GM19025 (cell line): ENCODE measurements at regions not wholly inside any gene's neighbourhood (a gene's known extent, or its start where the extent isn't known, plus 50 kb on each side); places are given as distances from the start of the nearest gene placed in this dataset.

Experiments used
- ATAC-seq: cut with Tn5 transposase; IDR thresholded peaks from one replicate; pipeline ENCODE4 v1.9.1; 2021; ENCODE audit warnings: mild to moderate bottlenecking, low read depth, moderate library complexity; ENCODE audit not compliant: unreplicated experiment

GRCh38 chr18:22541232-22541631 lies 123.5 kb upstream of the CTAGE1 start:
- no peak for ATAC-seq

- no peak for ATAC-seq
These were observed 124.7 kb upstream of the CTAGE1 start for GRCh38 chr18:22542406-22542835.

- ATAC-seq, result no peak
These were observed 126.1 kb upstream of the CTAGE1 start for GRCh38 chr18:22543769-22544168.

- no peak for ATAC-seq
These were observed 126.9 kb upstream of the CTAGE1 start for GRCh38 chr18:22544626-22545025.

- no peak for ATAC-seq
These were observed 127.5 kb upstream of the CTAGE1 start for GRCh38 chr18:22545066-22545760.

GRCh38 chr18:22546905-22547570 lies 129.3 kb upstream of the CTAGE1 start:
- no peak for ATAC-seq

GRCh38 chr18:22547807-22548561 lies 130.3 kb upstream of the CTAGE1 start:
- no peak for ATAC-seq

- ATAC-seq, result no peak
These were observed 131.7 kb upstream of the CTAGE1 start for GRCh38 chr18:22549260-22549937.

GRCh38 chr18:22550366-22550765 lies 132.7 kb upstream of the CTAGE1 start:
- ATAC-seq, result no peak

- no peak for ATAC-seq
These were observed 133.1 kb upstream of the CTAGE1 start for GRCh38 chr18:22550861-22551260.

- no peak for ATAC-seq
These were observed 133.9 kb upstream of the CTAGE1 start for GRCh38 chr18:22551536-22552151.

GRCh38 chr18:22552254-22552653 lies 134.5 kb upstream of the CTAGE1 start:
- no peak for ATAC-seq

GRCh38 chr18:22552899-22553460 lies 135.3 kb upstream of the CTAGE1 start:
- no peak for ATAC-seq

GRCh38 chr18:22556222-22557167 lies 138.8 kb upstream of the CTAGE1 start:
- no peak for ATAC-seq

- no peak for ATAC-seq
These were observed 139.6 kb upstream of the CTAGE1 start for GRCh38 chr18:22557168-22557941.

- ATAC-seq, result no peak
These were observed 141.2 kb upstream of the CTAGE1 start for GRCh38 chr18:22558945-22559385.

- no peak for ATAC-seq
These were observed 141.9 kb upstream of the CTAGE1 start for GRCh38 chr18:22559414-22560274.
